ENCODE measurements at regions not wholly inside any gene's neighbourhood (a gene's known extent, or its start where the extent isn't known, plus 50 kb on each side); places are given as distances from the start of the nearest gene placed in this dataset.

- Histone ChIP-seq H3K4me1 (no peaks in the 10 kb centered on the region), H3K4me2 (no peak overlapping the region), H3K27ac (no peak overlapping the region), H3K9me3 (no peaks in the 10 kb centered on the region), H3K4me3 (no peak overlapping the region)
- ATAC-seq (no peak), FAIRE-seq (no peak), DNase-seq (ENCODE audit: low read depth in 1 of 2, low spot score in 1 of 2) (no peak)
- ChIA-PET POLR2A (no interaction called here), CTCF (no interaction called here)
- TF ChIP-seq EP300 (IDR thresholded peaks at IDR 0.05) (no peak), BHLHE40 (IDR thresholded peaks at IDR 0.05; ENCODE audit: low read depth, low read length) (no peak), ESRRA (IDR thresholded peaks at IDR 0.05; ENCODE audit: borderline replicate concordance, low read length) (no peak)
Observed at GRCh38 chr4:32985256-32985655, 2265.1 kb downstream of the PCDH7 start.

- CTCF ChIA-PET, result no interaction called here
Observed at GRCh38 chr4:32986236-32986635, 2266.1 kb downstream of the PCDH7 start.

GRCh38 chr4:32987111-32987510, 2266.9 kb downstream of the PCDH7 start:
- DNase-seq (ENCODE audit: low read depth in 1 of 2, low spot score in 1 of 2) (no peak), ATAC-seq (no peak), FAIRE-seq (no peak)
- no peak overlapping the region for H3K4me2 ChIP-seq
- no peak overlapping the region for H3K27ac ChIP-seq
- no peak overlapping the region for H3K4me3 ChIP-seq
- 5% methylated on average over 2 of the region's 2 CpGs for WGBS (ENCODE audit: missing lambda C conversion rate)
- ChIA-PET CTCF (no interaction called here), POLR2A (no interaction called here)
- no peaks in the 10 kb centered on the region for H3K9me3 ChIP-seq
- TF ChIP-seq RARB (CRISPR knock-in tag; IDR thresholded peaks at IDR 0.05), result no peak
- TF ChIP-seq NR3C1 (IDR thresholded peaks at IDR 0.05), result no peak
- no peak for TF ChIP-seq BHLHE40 (IDR thresholded peaks at IDR 0.05; ENCODE audit: low read depth, low read length)
- TF ChIP-seq HOXA7 (CRISPR knock-in tag; IDR thresholded peaks at IDR 0.05), result no peak
- TF ChIP-seq ATOH8 (CRISPR knock-in tag; IDR thresholded peaks at IDR 0.05; ENCODE audit: low read depth), result no peak
- TF ChIP-seq TP53 (CRISPR knock-in tag; IDR thresholded peaks at IDR 0.05), result no peak
- no peak for TF ChIP-seq FOSL2 (IDR thresholded peaks at IDR 0.05)
- no peak for TF ChIP-seq FOSL2 (CRISPR knock-in tag; IDR thresholded peaks at IDR 0.05)
- TF ChIP-seq GATA3 (IDR thresholded peaks at IDR 0.05; ENCODE audit: borderline replicate concordance), result no peak
- no peak for TF ChIP-seq CBX2 (IDR thresholded peaks at IDR 0.05; ENCODE audit: borderline replicate concordance, low read depth)
- no peak for TF ChIP-seq CTCF (IDR thresholded peaks at IDR 0.05)
- TF ChIP-seq ZFP36 (IDR thresholded peaks at IDR 0.05; ENCODE audit: borderline replicate concordance, partially characterized antibody), result no peak
- no peak for TF ChIP-seq EP300 (IDR thresholded peaks at IDR 0.05)
- TF ChIP-seq ESRRA (IDR thresholded peaks at IDR 0.05; ENCODE audit: borderline replicate concordance, low read length), result no peak
- no peak for TF ChIP-seq ZC3H11A (IDR thresholded peaks at IDR 0.05)
- H3K4me1 ChIP-seq, result no peaks in the 10 kb centered on the region

More at GRCh38 chr4:32986236-32986635, 2266.1 kb downstream of the PCDH7 start:
- Histone ChIP-seq H3K4me2 (no peak overlapping the region), H3K9me3 (no peaks in the 10 kb centered on the region), H3K4me3 (no peak overlapping the region), H3K4me1 (no peaks in the 10 kb centered on the region), H3K27ac (no peak overlapping the region)
- FAIRE-seq, result no peak
- POLR2A ChIA-PET, result no interaction called here
- TF ChIP-seq FOXS1 (CRISPR knock-in tag; IDR thresholded peaks at IDR 0.05), result no peak
- no peak for TF ChIP-seq SREBF2 (IDR thresholded peaks at IDR 0.05)
- TF ChIP-seq ESRRA (IDR thresholded peaks at IDR 0.05; ENCODE audit: borderline replicate concordance, low read length), result no peak
- 38% methylated on average over 1 of the region's 1 CpG for WGBS (ENCODE audit: missing lambda C conversion rate)
- ATAC-seq, result no peak
- no peak for DNase-seq (ENCODE audit: low read depth in 1 of 2, low spot score in 1 of 2)

GRCh38 chr4:32988165-32988811, 2268.1 kb downstream of the PCDH7 start:
- no peak overlapping the region for H3K4me2 ChIP-seq
- POLR2A ChIA-PET, result no interaction called here
- no peak for FAIRE-seq
- no peak for TF ChIP-seq NPAS2 (CRISPR knock-in tag; IDR thresholded peaks at IDR 0.05; ENCODE audit: borderline replicate concordance)
- no peak for TF ChIP-seq ZFP36 (IDR thresholded peaks at IDR 0.05; ENCODE audit: borderline replicate concordance, partially characterized antibody)
- TF ChIP-seq BCL3 (IDR thresholded peaks at IDR 0.05), result no peak
- no peak for TF ChIP-seq JUNB (IDR thresholded peaks at IDR 0.05)
- TF ChIP-seq CEBPB (IDR thresholded peaks at IDR 0.05), result no peak
- no peak for TF ChIP-seq USF2 (IDR thresholded peaks at IDR 0.05)
- TF ChIP-seq ZSCAN20 (CRISPR knock-in tag; IDR thresholded peaks at IDR 0.05), result no peak
- TF ChIP-seq EHF (CRISPR knock-in tag; IDR thresholded peaks at IDR 0.05), result no peak
- TF ChIP-seq ELK1 (IDR thresholded peaks at IDR 0.05; ENCODE audit: low read depth, low read length), result no peak
- no peak for TF ChIP-seq ZNF302 (CRISPR knock-in tag; IDR thresholded peaks at IDR 0.05)

More at GRCh38 chr4:32988165-32988811, 2268.1 kb downstream of the PCDH7 start:
- 10% methylated on average over 2 of the region's 2 CpGs for WGBS (ENCODE audit: missing lambda C conversion rate)
- DNase-seq (ENCODE audit: low read depth in 1 of 2, low spot score in 1 of 2) (no peak), ATAC-seq (no peak)
- Histone ChIP-seq H3K9me3 (no peaks in the 10 kb centered on the region), H3K27ac (no peak overlapping the region), H3K4me1 (no peaks in the 10 kb centered on the region), H3K4me3 (no peak overlapping the region)
- CTCF ChIA-PET, result no interaction called here
